A549 (cell line): ENCODE measurements at regions not wholly inside any gene's neighbourhood (a gene's known extent, or its start where the extent isn't known, plus 50 kb on each side); places are given as distances from the start of the nearest gene placed in this dataset.

Experiments used
- ATAC-seq, 2 experiments: fragments of 200-7000 bp in 1 of 2; fragments of >200 bp in 1 of 2; cut with Nextera tagmentation in 1 of 2; cut with Tn5 transposase in 1 of 2; 3 replicates each; pipeline versions ENCODE4 v1.8.0 to v1.9.1; 2018 to 2020; ENCODE audit warnings: mild to moderate bottlenecking in 1 of 2, moderate library complexity in 1 of 2
- CTCF ChIA-PET: fragments of 300-600 bp; sonication (Branson Sonifier 250); formaldehyde crosslinking; extraction: SDS; loops from one replicate; lab custom pipeline; 2021; ENCODE audit warnings: antibody characterized with exemption, inconsistent platforms; lab: Yijun Ruan, JAX
- POLR2A ChIA-PET: fragments of 350-600 bp; formaldehyde crosslinking; extraction: SDS; loops from one replicate; lab custom pipeline; 2021; ENCODE audit warnings: antibody characterized with exemption, inconsistent platforms; lab: Yijun Ruan, JAX
- DNase-seq, 2 experiments: peaks; one replicate each; pipeline versions ENCODE4 v3.0.0 to v3.0.0-alpha.2; 2011 to 2016; ENCODE audit warnings: low read depth in 1 of 2, low spot score in 1 of 2
- FAIRE-seq: peaks from 2 replicates; lab custom pipeline; 2011; peaks lifted over from hg19 to GRCh38; lab: Jason Lieb, UNC
- H3K27ac ChIP-seq, 2 experiments: fragments of >200 bp; sonication (Bioruptor Twin); formaldehyde crosslinking; 3 replicates each; pipeline ENCODE4 v1.5.1; 2016 to 2017
- H3K4me1 ChIP-seq: fragments of >200 bp; sonication (Bioruptor Twin); formaldehyde crosslinking; 3 replicates; pipeline ENCODE4 v1.6.1; 2016
- H3K4me2 ChIP-seq: fragments of >200 bp; sonication (Bioruptor Twin); formaldehyde crosslinking; 3 replicates; pipeline ENCODE4 v1.6.1; 2016
- H3K4me3 ChIP-seq: fragments of >200 bp; sonication (Bioruptor Twin); formaldehyde crosslinking; 3 replicates; pipeline ENCODE4 v1.5.1; 2016
- H3K9me3 ChIP-seq: fragments of >200 bp; sonication (Bioruptor Twin); formaldehyde crosslinking; 3 replicates; pipeline ENCODE4 v1.6.1; 2016
- ATOH8 ChIP-seq: fragments of 250-450 bp; sonication (Bioruptor Pico); IDR thresholded peaks from 2 replicates; pipeline ENCODE4 v1.5.0; 2020; ENCODE audit warnings: low read depth, mild to moderate bottlenecking, moderate library complexity
- BCL3 ChIP-seq: fragments of >200 bp; sonication (Bioruptor Twin); formaldehyde crosslinking; IDR thresholded peaks from 3 replicates; pipeline ENCODE4 v1.6.1; 2016
- CBX8 ChIP-seq: fragments of 200-600 bp; sonication (generic); IDR thresholded peaks from 2 replicates; pipeline ENCODE4 v1.6.1; 2016
- CTCF ChIP-seq: fragments of >200 bp; sonication (Bioruptor Twin); formaldehyde crosslinking; IDR thresholded peaks from 3 replicates; pipeline ENCODE4 v1.5.1; 2016
- E2F6 ChIP-seq: IDR thresholded peaks from 2 replicates; pipeline ENCODE4 v1.6.1; 2012; ENCODE audit warnings: low read depth, borderline replicate concordance
- EHF ChIP-seq: fragments of 250-450 bp; sonication (Bioruptor Pico); IDR thresholded peaks from 2 replicates; pipeline ENCODE4 v1.5.0; 2020; ENCODE audit warnings: mild to moderate bottlenecking
- EHMT2 ChIP-seq: fragments of 200-600 bp; sonication (generic); IDR thresholded peaks from 2 replicates; pipeline ENCODE4 v1.6.1; 2016; ENCODE audit warnings: antibody characterized with exemption, low read depth, mild to moderate bottlenecking, moderate library complexity
- ELK1 ChIP-seq: fragments of 150-350 bp; IDR thresholded peaks from 2 replicates; pipeline ENCODE4 v1.6.1; 2014; ENCODE audit warnings: low read depth, mild to moderate bottlenecking, low read length
- EP300 ChIP-seq, 2 experiments: fragments of >200 bp; sonication (Bioruptor Twin); formaldehyde crosslinking; IDR thresholded peaks; 2 replicates in 1 of 2; 3 replicates in 1 of 2; pipeline ENCODE4 v1.6.1; 2016 to 2017
- FOSL2 ChIP-seq, 2 experiments: fragments of 450-650 bp in 1 of 2; fragments of >200 bp in 1 of 2; sonication (Bioruptor Twin) in 1 of 2; formaldehyde crosslinking; IDR thresholded peaks; 2 replicates each; pipeline versions ENCODE4 v1.5.0 to v1.6.1; 2016 to 2020; ENCODE audit warnings: mild to moderate bottlenecking in 1 of 2, moderate library complexity in 1 of 2
- HDAC2 ChIP-seq: fragments of 200-600 bp; sonication (generic); IDR thresholded peaks from 2 replicates; pipeline ENCODE4 v1.6.1; 2016
- HOXB13 ChIP-seq: fragments of 250-450 bp; sonication (Bioruptor Pico); IDR thresholded peaks from 2 replicates; pipeline ENCODE4 v1.5.0; 2020; ENCODE audit warnings: low read depth, mild to moderate bottlenecking, moderate library complexity
- HOXB5 ChIP-seq: fragments of 250-450 bp; sonication (Bioruptor Pico); IDR thresholded peaks from 2 replicates; pipeline ENCODE4 v1.5.0; 2020; ENCODE audit warnings: mild to moderate bottlenecking, moderate library complexity
- JUNB ChIP-seq: fragments of >200 bp; sonication (Bioruptor Twin); formaldehyde crosslinking; IDR thresholded peaks from 2 replicates; pipeline ENCODE4 v1.6.1; 2016
- MAZ ChIP-seq: fragments of 150-350 bp; IDR thresholded peaks from 2 replicates; pipeline ENCODE4 v1.6.1; 2014; ENCODE audit warnings: antibody characterized with exemption, low read depth, low read length, borderline replicate concordance
- MYC ChIP-seq: IDR thresholded peaks from 2 replicates; pipeline ENCODE4 v1.6.1; 2012; ENCODE audit warnings: mild to moderate bottlenecking, inconsistent platforms, low read length, improper control_type of control experiment, borderline replicate concordance
- NR3C1 ChIP-seq: fragments of >200 bp; sonication (Bioruptor Twin); formaldehyde crosslinking; IDR thresholded peaks from 3 replicates; pipeline ENCODE4 v1.6.1; 2017
- POLR2A ChIP-seq: IDR thresholded peaks from 2 replicates; pipeline ENCODE4 v1.6.1; 2012; ENCODE audit warnings: mild to moderate bottlenecking, low read length
- POLR2AphosphoS2 ChIP-seq: conservative IDR thresholded peaks from 2 replicates; pipeline ENCODE4 v1.6.1; 2012; ENCODE audit warnings: low read length, improper control_type of control experiment, inconsistent platforms
- RARB ChIP-seq: fragments of 250-450 bp; sonication (Bioruptor Pico); IDR thresholded peaks from 2 replicates; pipeline ENCODE4 v1.8.0; 2021; ENCODE audit warnings: mild to moderate bottlenecking, moderate library complexity
- REST ChIP-seq: fragments of 200-600 bp; sonication (generic); IDR thresholded peaks from 2 replicates; pipeline ENCODE4 v1.6.1; 2016; ENCODE audit warnings: antibody characterized with exemption, mild to moderate bottlenecking, moderate library complexity
- RFX5 ChIP-seq: fragments of 450-650 bp; IDR thresholded peaks from 2 replicates; pipeline ENCODE4 v1.7.1; 2014; ENCODE audit warnings: antibody characterized with exemption, mild to moderate bottlenecking, moderate library complexity
- ZFP36 ChIP-seq: fragments of 450-650 bp; IDR thresholded peaks from 2 replicates; pipeline ENCODE4 v1.6.1; 2014; ENCODE audit warnings: borderline replicate concordance; ENCODE audit not compliant: partially characterized antibody
- ZNF302 ChIP-seq: fragments of 250-450 bp; sonication (Bioruptor Pico); IDR thresholded peaks from 2 replicates; pipeline ENCODE4 v1.9.0; 2021; ENCODE audit warnings: inconsistent platforms, mild to moderate bottlenecking, moderate library complexity
- ZSCAN20 ChIP-seq: fragments of 250-450 bp; sonication (Bioruptor Pico); IDR thresholded peaks from 2 replicates; pipeline ENCODE4 v1.8.0; 2022; ENCODE audit warnings: mild to moderate bottlenecking, moderate library complexity
- WGBS: methylation state at CpG from one replicate; pipeline ENCODE4 v1.1.6; 2017; ENCODE audit errors: missing lambda C conversion rate; 5-methylcytosine and 5-hydroxymethylcytosine counted together
- TF ChIP-seq, protein P1 (sequence below): IDR thresholded peaks from 2 replicates; pipeline ENCODE4 v1.6.1; 2012

- WGBS: 57% methylated on average over 3 of the region's 3 CpGs
- Histone ChIP-seq H3K27ac (no peak overlapping the region), H3K9me3 (no peaks in the 10 kb centered on the region), H3K4me2 (no peak overlapping the region), H3K4me1 (no peaks in the 10 kb centered on the region), H3K4me3 (no peak overlapping the region)
- CTCF ChIA-PET: no interaction called here
- POLR2A ChIA-PET: no interaction called here
- TF ChIP-seq HOXB13 (no peak), CBX8 (no peak), HOXB5 (CRISPR knock-in tag) (no peak), ZFP36 (no peak), MAZ (no peak), MYC (no peak), EP300 (IDR thresholded peaks at IDR 0.05) (no peak), HDAC2 (no peak)
- DNase-seq (no peak), ATAC-seq (no peak), FAIRE-seq (no peak)
Observed at GRCh38 chr2:186327251-186327868, 158.7 kb upstream of the ZC3H15 start.

DNA sequence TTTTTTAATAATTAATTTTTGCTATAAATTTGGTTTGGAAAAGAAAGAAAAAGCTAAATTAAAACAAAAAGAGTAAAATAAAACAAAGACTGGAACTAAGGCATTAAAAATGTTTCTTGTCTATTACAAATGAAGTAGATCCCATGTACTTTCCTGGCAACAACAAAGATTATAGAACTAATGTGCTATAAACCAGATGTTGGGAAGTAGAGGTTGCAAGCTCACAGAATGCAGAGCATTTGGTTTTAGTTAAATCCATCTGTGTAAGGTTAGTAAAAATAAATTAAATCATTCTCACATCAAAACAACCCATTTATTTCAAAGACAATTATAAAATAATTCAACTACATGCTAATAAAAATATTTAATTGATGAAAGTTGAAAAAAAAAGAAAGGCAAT is 157.2 kb upstream of the ZC3H15 start:
- Histone ChIP-seq H3K4me3 (no peak overlapping the region), H3K4me1 (no peaks in the 10 kb centered on the region), H3K27ac (no peak overlapping the region), H3K9me3 (no peaks in the 10 kb centered on the region), H3K4me2 (no peak overlapping the region)
- no peak for TF ChIP-seq RFX5
- TF ChIP-seq ATOH8 (CRISPR knock-in tag): no peak
- no peak for TF ChIP-seq EP300 (IDR thresholded peaks at IDR 0.05)
- no peak for TF ChIP-seq ZNF302 (CRISPR knock-in tag)
- TF ChIP-seq EHF (CRISPR knock-in tag): no peak
- no peak for FAIRE-seq
- no peak for DNase-seq
- POLR2A ChIA-PET: no interaction called here
- ATAC-seq: no peak
- CTCF ChIA-PET: no interaction called here

DNA sequence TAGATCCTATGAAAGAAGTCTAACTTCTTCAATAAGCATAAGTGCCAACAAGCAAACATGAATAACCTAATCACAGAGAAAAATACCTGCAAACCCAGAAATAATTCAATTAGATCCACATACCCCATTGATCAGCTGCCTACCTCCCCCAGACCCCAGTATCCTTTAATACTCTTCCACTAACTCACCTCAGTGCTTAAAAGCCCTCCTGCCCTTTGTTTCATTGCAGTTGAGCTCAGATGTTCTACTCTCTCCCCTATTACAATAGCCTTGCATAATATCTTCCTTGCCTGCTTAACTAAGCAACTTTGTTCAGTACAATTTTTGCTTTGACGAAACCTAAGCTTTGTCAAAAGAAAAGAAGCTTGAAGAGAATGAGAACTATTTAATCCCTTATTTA is 156.0 kb upstream of the ZC3H15 start:
- Histone ChIP-seq H3K9me3 (no peaks in the 10 kb centered on the region), H3K4me2 (no peak overlapping the region), H3K4me3 (no peak overlapping the region), H3K27ac (no peak overlapping the region), H3K4me1 (no peaks in the 10 kb centered on the region)
- CTCF ChIA-PET: no interaction called here
- 69% methylated on average over 1 of the region's 1 CpG for WGBS
- no peak for ATAC-seq
- POLR2A ChIA-PET: interaction anchor here (0.7 kb wide), 1 partner anchor 509 kb away, joined by 3 read pairs; no protein-coding TSS in a partner anchor
- DNase-seq: no peak
- FAIRE-seq: no peak
- TF ChIP-seq ELK1: no peak
- TF ChIP-seq FOSL2 (IDR thresholded peaks at IDR 0.05): no peak
- TF ChIP-seq FOSL2 (CRISPR knock-in tag; IDR thresholded peaks at IDR 0.05): no peak
- TF ChIP-seq RARB: no peak
- TF ChIP-seq E2F6: no peak
- no peak for TF ChIP-seq BCL3
- TF ChIP-seq REST: no peak
- TF ChIP-seq ZNF302 (CRISPR knock-in tag): no peak
- TF ChIP-seq CTCF: no peak
- no peak for TF ChIP-seq NR3C1
- no peak for TF ChIP-seq HOXB5 (CRISPR knock-in tag)
- no peak for TF ChIP-seq POLR2AphosphoS2
- no peak for TF ChIP-seq ZSCAN20
- no peak for TF ChIP-seq POLR2A
- TF ChIP-seq, protein P1, sequence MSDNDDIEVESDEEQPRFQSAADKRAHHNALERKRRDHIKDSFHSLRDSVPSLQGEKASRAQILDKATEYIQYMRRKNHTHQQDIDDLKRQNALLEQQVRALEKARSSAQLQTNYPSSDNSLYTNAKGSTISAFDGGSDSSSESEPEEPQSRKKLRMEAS: no peak
- no peak for TF ChIP-seq JUNB
- TF ChIP-seq EHMT2: no peak
